Amygdala (tissue), 56 donors: ENCODE measurements at regions not wholly inside any gene's neighbourhood (a gene's known extent, or its start where the extent isn't known, plus 50 kb on each side); places are given as distances from the start of the nearest gene placed in this dataset.
"Not testable (repeated sequence)": the region's sequence is repeated elsewhere in the genome, so short reads cannot be mapped to it uniquely, and the experiment has no call there.

ENCODE experiments used
- DNase-seq, 56 donors: peaks; one replicate each; lab custom pipeline; 2025; lab: John Stamatoyannopoulos, UW

- no peak for DNase-seq
Observed at GRCh38 chr2:122651780-122652179, 896.3 kb downstream of the TSN start.

GRCh38 chr2:122652670-122653069 lies 897.2 kb downstream of the TSN start:
- DNase-seq = no peak

- no peak for DNase-seq
Observed at GRCh38 chr2:122656403-122656802, 901.0 kb downstream of the TSN start.

GRCh38 chr2:122660786-122661634 lies 905.6 kb downstream of the TSN start:
- DNase-seq = no peak

- no peak for DNase-seq
Observed at GRCh38 chr2:122663620-122664019, 908.2 kb downstream of the TSN start.

- no peak for DNase-seq
Observed at GRCh38 chr2:122669627-122670026, 914.2 kb downstream of the TSN start.

- no peak for DNase-seq
Observed at GRCh38 chr2:122670897-122671296, 915.4 kb downstream of the TSN start.

GRCh38 chr2:122680662-122681061 lies 925.2 kb downstream of the TSN start:
- no peak for DNase-seq

- DNase-seq = no peak
Observed at GRCh38 chr2:122681626-122682025, 926.2 kb downstream of the TSN start.

GRCh38 chr2:122682356-122682755 lies 926.9 kb downstream of the TSN start:
- DNase-seq = no peak

- DNase-seq = no peak
Observed at GRCh38 chr2:122683018-122683417, 927.6 kb downstream of the TSN start.

- no peak for DNase-seq
Observed at GRCh38 chr2:122692400-122693083, 937.1 kb downstream of the TSN start.

- no peak for DNase-seq
Observed at GRCh38 chr2:122697415-122697814, 942.0 kb downstream of the TSN start.

- DNase-seq = no peak
Observed at GRCh38 chr2:122703676-122704075, 948.2 kb downstream of the TSN start.

- DNase-seq = no peak
Observed at GRCh38 chr2:122704109-122704563, 948.7 kb downstream of the TSN start.

- DNase-seq = no peak
Observed at GRCh38 chr2:122705746-122706145, 950.3 kb downstream of the TSN start.

- no peak for DNase-seq
Observed at GRCh38 chr2:122706757-122707223, 951.3 kb downstream of the TSN start.

GRCh38 chr2:122707224-122707824 lies 951.9 kb downstream of the TSN start:
- DNase-seq = no peak

GRCh38 chr2:122710049-122710448 lies 954.6 kb downstream of the TSN start:
- DNase-seq = no peak

- no peak for DNase-seq
Observed at GRCh38 chr2:122713800-122714199, 958.3 kb downstream of the TSN start.

- not testable (repeated sequence) for DNase-seq
Observed at GRCh38 chr2:122720822-122721221, 965.4 kb downstream of the TSN start.
